GM19099 (cell line): ENCODE measurements at regions not wholly inside any gene's neighbourhood (a gene's known extent, or its start where the extent isn't known, plus 50 kb on each side); places are given as distances from the start of the nearest gene placed in this dataset.

Experiments used
- POLR2A ChIP-seq: IDR thresholded peaks from 3 replicates; pipeline ENCODE4 v1.6.1; 2011; ENCODE audit warnings: low read depth; ENCODE audit not compliant: insufficient read length; ENCODE audit errors: extremely low read depth

- TF ChIP-seq POLR2A, result no peak
These were observed 72.2 kb downstream of the CRLF2 start for GRCh38 chrX:1140236-1140681.

GRCh38 chrX:1139185-1139500 lies 73.3 kb downstream of the CRLF2 start:
- no peak for TF ChIP-seq POLR2A

GRCh38 chrX:1138476-1139184 lies 73.8 kb downstream of the CRLF2 start:
- no peak for TF ChIP-seq POLR2A

- no peak for TF ChIP-seq POLR2A
These were observed 74.9 kb downstream of the CRLF2 start for GRCh38 chrX:1137531-1137930.

GRCh38 chrX:1134976-1135375 lies 77.5 kb downstream of the CRLF2 start:
- TF ChIP-seq POLR2A, result no peak

GRCh38 chrX:1134156-1134555 lies 78.3 kb downstream of the CRLF2 start:
- no peak for TF ChIP-seq POLR2A

- no peak for TF ChIP-seq POLR2A
These were observed 85.7 kb downstream of the CRLF2 start for GRCh38 chrX:1126738-1127137.

GRCh38 chrX:1124531-1124930 lies 87.9 kb downstream of the CRLF2 start:
- no peak for TF ChIP-seq POLR2A

GRCh38 chrX:1119275-1119674 lies 93.2 kb downstream of the CRLF2 start:
- TF ChIP-seq POLR2A, result no peak

- TF ChIP-seq POLR2A, result no peak
These were observed 93.8 kb downstream of the CRLF2 start for GRCh38 chrX:1118572-1119199.

- TF ChIP-seq POLR2A, result no peak
These were observed 100.1 kb downstream of the CRLF2 start for GRCh38 chrX:1112321-1112720.

- no peak for TF ChIP-seq POLR2A
These were observed 100.7 kb downstream of the CRLF2 start for GRCh38 chrX:1111601-1112300.

GRCh38 chrX:1109580-1110119 lies 102.8 kb downstream of the CRLF2 start:
- TF ChIP-seq POLR2A, result no peak

- TF ChIP-seq POLR2A, result no peak
These were observed 103.7 kb downstream of the CRLF2 start for GRCh38 chrX:1108501-1109445.
